ENCODE measurements at regions not wholly inside any gene's neighbourhood (a gene's known extent, or its start where the extent isn't known, plus 50 kb on each side); places are given as distances from the start of the nearest gene placed in this dataset.

DNA sequence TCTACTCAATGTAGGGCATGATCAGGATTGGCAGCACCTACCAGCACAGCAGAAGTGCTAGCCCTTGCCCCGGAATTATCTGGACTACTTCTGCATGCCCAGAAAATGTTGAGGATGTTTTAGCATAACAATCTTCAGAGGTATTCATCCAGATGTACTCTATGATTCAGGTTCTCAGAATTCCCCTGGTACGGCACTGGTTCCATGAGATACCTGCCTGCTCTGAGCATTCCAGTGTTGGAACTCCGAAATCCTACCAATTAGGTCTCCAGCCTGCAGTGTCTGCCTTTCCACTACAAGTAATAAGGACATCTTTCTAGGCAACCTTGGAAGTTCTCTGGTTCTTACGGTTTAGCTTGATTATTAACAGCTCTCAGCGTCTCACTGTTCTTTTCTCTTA lies 554.5 kb downstream of the HACE1 start:
- no peak for TF ChIP-seq CTCF (IDR thresholded peaks at IDR 0.05; ENCODE audit: insufficient read depth, low read depth, low read length)
- DNase-seq (ENCODE audit: low read depth) = no peak
- H3K4me3 ChIP-seq (ENCODE audit: low read depth, low read length) = no peak overlapping the region

GRCh38 chr6:104301951-104302350 lies 557.8 kb downstream of the HACE1 start:
- no peak for TF ChIP-seq CTCF (IDR thresholded peaks at IDR 0.05; ENCODE audit: insufficient read depth, low read depth, low read length)
- no peak overlapping the region for H3K4me3 ChIP-seq (ENCODE audit: low read depth, low read length)
- DNase-seq (ENCODE audit: low read depth) = no peak

DNA sequence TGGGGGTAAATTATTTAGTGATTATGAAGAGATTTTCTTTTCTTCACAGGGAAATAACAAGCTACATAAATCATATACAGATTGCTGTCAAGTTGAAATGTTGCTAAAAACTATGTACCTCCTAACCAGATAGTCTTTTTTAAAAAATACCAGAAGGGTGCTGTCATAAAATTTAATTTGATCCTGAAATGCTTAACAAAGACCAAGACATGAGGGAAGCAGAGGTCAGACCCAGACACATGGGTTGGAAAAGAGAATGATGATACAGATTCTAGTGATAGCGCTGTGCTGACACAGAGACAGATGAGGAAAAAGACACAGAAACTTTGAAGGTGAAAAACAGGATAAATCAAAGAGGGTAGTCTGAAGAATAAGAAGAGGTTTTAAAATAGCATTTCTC lies 573.1 kb downstream of the HACE1 start:
- H3K4me3 ChIP-seq (ENCODE audit: low read depth, low read length) = no peak overlapping the region
- peak; percentile 1 for DNase-seq (ENCODE audit: low read depth)
- no peak for TF ChIP-seq CTCF (IDR thresholded peaks at IDR 0.05; ENCODE audit: insufficient read depth, low read depth, low read length)

DNA sequence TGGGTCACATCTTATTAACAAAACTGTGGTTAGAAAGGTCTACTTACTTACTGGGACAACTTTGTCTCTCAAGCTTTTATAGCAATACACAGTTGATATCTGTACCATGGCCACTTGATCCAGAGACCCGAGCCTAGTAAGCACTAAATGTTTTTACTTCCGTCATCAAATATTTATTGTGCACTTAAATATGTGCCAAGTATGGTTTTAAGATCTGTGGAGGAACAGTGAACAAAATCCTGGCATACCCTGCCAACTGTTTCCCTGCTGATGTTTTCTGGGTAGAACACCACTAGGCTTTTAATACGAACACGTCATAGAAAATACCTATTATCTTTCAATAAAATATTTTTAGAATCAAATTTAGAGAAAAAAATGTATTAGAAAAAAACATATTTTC lies 574.8 kb downstream of the HACE1 start:
- no peak for DNase-seq (ENCODE audit: low read depth)
- no peak overlapping the region for H3K4me3 ChIP-seq (ENCODE audit: low read depth, low read length)
- TF ChIP-seq CTCF (IDR thresholded peaks at IDR 0.05; ENCODE audit: insufficient read depth, low read depth, low read length) = no peak

GRCh38 chr6:104282581-104282980 lies 577.1 kb downstream of the HACE1 start:
- no peak overlapping the region for H3K4me3 ChIP-seq (ENCODE audit: low read depth, low read length)
- no peak for TF ChIP-seq CTCF (IDR thresholded peaks at IDR 0.05; ENCODE audit: insufficient read depth, low read depth, low read length)
- DNase-seq (ENCODE audit: low read depth) = no peak

- DNase-seq (ENCODE audit: low read depth) = no peak
- H3K4me3 ChIP-seq (ENCODE audit: low read depth, low read length) = no peak overlapping the region
- TF ChIP-seq CTCF (IDR thresholded peaks at IDR 0.05; ENCODE audit: insufficient read depth, low read depth, low read length) = no peak
Measured at GRCh38 chr6:104281370-104281769, 578.3 kb downstream of the HACE1 start.

DNA sequence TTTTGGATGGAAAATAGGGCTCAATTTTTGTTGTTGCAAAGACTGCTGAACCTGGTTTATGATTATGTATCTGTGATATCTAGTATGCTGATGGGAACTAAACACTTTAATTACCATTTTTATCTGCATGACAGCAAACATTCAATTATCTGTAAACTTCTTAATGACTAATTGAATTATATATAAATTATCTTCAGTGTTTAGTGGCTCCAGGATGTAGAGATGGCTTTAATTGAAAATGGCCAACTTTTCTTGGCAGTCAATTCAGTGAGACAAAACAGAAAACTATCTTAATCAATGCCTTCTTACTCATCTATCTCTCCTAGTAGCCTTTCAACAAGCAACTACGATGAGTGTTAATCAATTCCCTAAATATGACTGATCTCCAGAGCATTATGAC lies 591.3 kb downstream of the HACE1 start:
- DNase-seq (ENCODE audit: low read depth) = no peak
- no peak overlapping the region for H3K4me3 ChIP-seq (ENCODE audit: low read depth, low read length)
- no peak for TF ChIP-seq CTCF (IDR thresholded peaks at IDR 0.05; ENCODE audit: insufficient read depth, low read depth, low read length)

Data from fibroblast of villous mesenchyme (primary cell).